Hematopoietic multipotent progenitor cell treated with erythropoietin and hydrocortisone succinate and interleukin-3 and kit ligand, for 15 days (in vitro differentiated cells): ENCODE measurements at regions not wholly inside any gene's neighbourhood (a gene's known extent, or its start where the extent isn't known, plus 50 kb on each side); places are given as distances from the start of the nearest gene placed in this dataset.

Experiments
- DNase-seq: peaks from one replicate; pipeline ENCODE4 v3.0.0-alpha.2; 2015; ENCODE audit warnings: low spot score

- DNase-seq: peak; percentile 25
Observed at GRCh38 chr2:71277536-71278103, 50.7 kb upstream of the PAIP2B start.

- no peak for DNase-seq
Observed at GRCh38 chr2:71277147-71277475, 50.2 kb upstream of the PAIP2B start.

GRCh38 chr2:71276311-71277146 is 49.6 kb upstream of the PAIP2B start:
- DNase-seq: peak; percentile 88
